Transverse colon (tissue), 4 donors: ENCODE measurements at regions not wholly inside any gene's neighbourhood (a gene's known extent, or its start where the extent isn't known, plus 50 kb on each side); places are given as distances from the start of the nearest gene placed in this dataset.

Experiments used
- DNase-seq: peaks from one replicate; pipeline ENCODE4 v3.0.0-alpha.2; 2019
- H3K27ac ChIP-seq, 4 donors: fragments of 200-600 bp; sonication (generic); 2 replicates each; pipeline ENCODE4 v1.5.1; 2016 to 2018; ENCODE audit warnings: inconsistent platforms in 4 of 4
- H3K27me3 ChIP-seq: fragments of 200-600 bp; sonication (generic); 2 replicates; pipeline ENCODE4 v1.5.1; 2017; ENCODE audit warnings: inconsistent platforms
- H3K36me3 ChIP-seq, 4 donors: fragments of 200-600 bp; sonication (generic); 2 replicates each; pipeline ENCODE4 v1.5.1; 2017 to 2019; ENCODE audit warnings: inconsistent platforms in 4 of 4
- H3K4me1 ChIP-seq, 4 donors: fragments of 200-600 bp; sonication (generic); 2 replicates each; pipeline ENCODE4 v1.5.1; 2017 to 2020; ENCODE audit warnings: inconsistent platforms in 4 of 4
- H3K4me3 ChIP-seq, 4 donors: fragments of 200-600 bp; sonication (generic); 1 replicate in 1 of 4; 2 replicates in 3 of 4; pipeline versions ENCODE4 v1.5.1 to v1.6.1; 2017 to 2019; ENCODE audit warnings: inconsistent platforms in 4 of 4
- H3K9me3 ChIP-seq, 2 donors: fragments of 200-600 bp; sonication (generic); 2 replicates each; pipeline ENCODE4 v1.5.1; 2017 to 2019; ENCODE audit warnings: inconsistent platforms in 2 of 2
- EP300 ChIP-seq: sonication (generic); formaldehyde crosslinking; IDR thresholded peaks from one replicate; pipeline ENCODE4 v1.6.1; 2017; ENCODE audit warnings: antibody characterized with exemption, low read depth
- POLR2A ChIP-seq: fragments of 450-650 bp; IDR thresholded peaks from one replicate; pipeline ENCODE4 v1.6.1; 2016; ENCODE audit warnings: antibody characterized with exemption, mild to moderate bottlenecking, moderate library complexity
- POLR2AphosphoS5 ChIP-seq, 3 donors: sonication (generic); formaldehyde crosslinking; IDR thresholded peaks; one replicate each; pipeline ENCODE4 v1.6.1; 2016; ENCODE audit warnings: antibody characterized with exemption in 3 of 3
- whole genome bisulfite sequencing, 2 donors: methylation state at CpG; one replicate each; pipeline ENCODE4 v1.1.5; 2018; ENCODE audit warnings: low coverage in 1 of 2; 5-methylcytosine and 5-hydroxymethylcytosine counted together
- in situ Hi-C, 4 donors: fragments of 200-750 bp; cut with MboI; loops; one replicate each; pipeline versions ENCODE4 v1.15.0 to v1.15.1; 2017; ENCODE audit warnings: low sequenced_read_pairs in 3 of 4, low pct_ligation_motif_present in 1 of 4, low pct_unique_long_range_greater_than_20kb in 1 of 4
- intact Hi-C: fragments of 100-400 bp; cut with DNase I; formaldehyde crosslinking; loops from one replicate; pipeline ENCODE4 v1.15.1; 2023; ENCODE audit warnings: low total_unique reads
- TF ChIP-seq, protein P1 (sequence below), 5 experiments: fragments of 200-600 bp in 3 of 5; fragments of 450-650 bp in 2 of 5; sonication (generic) in 3 of 5; IDR thresholded peaks; 1 replicate in 2 of 5; 2 replicates in 3 of 5; pipeline ENCODE4 v1.5.1; 2016 to 2017; ENCODE audit warnings: antibody characterized with exemption in 5 of 5, inconsistent platforms in 3 of 5, mild to moderate bottlenecking in 2 of 5, moderate library complexity in 1 of 5

DNA sequence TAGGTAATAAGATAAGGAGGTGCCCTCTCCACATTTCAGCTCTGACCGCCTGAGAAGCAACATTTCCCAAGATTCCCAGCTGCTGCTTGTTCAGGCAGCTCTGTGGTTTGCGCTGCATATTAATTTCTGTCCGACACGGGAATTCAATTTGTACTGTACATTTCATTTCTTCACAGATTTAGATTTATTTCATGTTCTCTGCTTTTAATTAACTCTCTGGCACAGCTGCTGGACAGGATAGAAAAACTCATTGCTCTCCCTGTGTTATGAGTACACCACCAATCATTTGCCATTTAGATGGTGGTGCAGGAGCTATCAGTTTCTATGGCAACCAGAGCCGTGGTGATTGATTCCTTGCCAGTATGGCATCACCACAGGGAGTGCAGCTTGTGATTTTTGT, 558.5 kb downstream of the DMRTA1 start:
- no peak overlapping the region for H3K27ac ChIP-seq
- DNase-seq: no peak
- H3K4me1 ChIP-seq: no peaks in the 10 kb centered on the region
- intact Hi-C loops: no loop called here
- TF ChIP-seq POLR2A (no peak), POLR2AphosphoS5 (IDR thresholded peaks at IDR 0.05) (no peak), EP300 (no peak)
- TF ChIP-seq, protein P1, sequence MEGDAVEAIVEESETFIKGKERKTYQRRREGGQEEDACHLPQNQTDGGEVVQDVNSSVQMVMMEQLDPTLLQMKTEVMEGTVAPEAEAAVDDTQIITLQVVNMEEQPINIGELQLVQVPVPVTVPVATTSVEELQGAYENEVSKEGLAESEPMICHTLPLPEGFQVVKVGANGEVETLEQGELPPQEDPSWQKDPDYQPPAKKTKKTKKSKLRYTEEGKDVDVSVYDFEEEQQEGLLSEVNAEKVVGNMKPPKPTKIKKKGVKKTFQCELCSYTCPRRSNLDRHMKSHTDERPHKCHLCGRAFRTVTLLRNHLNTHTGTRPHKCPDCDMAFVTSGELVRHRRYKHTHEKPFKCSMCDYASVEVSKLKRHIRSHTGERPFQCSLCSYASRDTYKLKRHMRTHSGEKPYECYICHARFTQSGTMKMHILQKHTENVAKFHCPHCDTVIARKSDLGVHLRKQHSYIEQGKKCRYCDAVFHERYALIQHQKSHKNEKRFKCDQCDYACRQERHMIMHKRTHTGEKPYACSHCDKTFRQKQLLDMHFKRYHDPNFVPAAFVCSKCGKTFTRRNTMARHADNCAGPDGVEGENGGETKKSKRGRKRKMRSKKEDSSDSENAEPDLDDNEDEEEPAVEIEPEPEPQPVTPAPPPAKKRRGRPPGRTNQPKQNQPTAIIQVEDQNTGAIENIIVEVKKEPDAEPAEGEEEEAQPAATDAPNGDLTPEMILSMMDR (IDR thresholded peaks at IDR 0.05): no peak
- H3K36me3 ChIP-seq: no peaks in the 10 kb centered on the region
- H3K9me3 ChIP-seq: no peaks in the 10 kb centered on the region
- 77% methylated on average over 5 of the region's 5 CpGs for WGBS, 2 donors
- H3K27me3 ChIP-seq: no peaks in the 10 kb centered on the region
- H3K4me3 ChIP-seq: no peak overlapping the region
- in situ Hi-C loops: no loop called here

DNA sequence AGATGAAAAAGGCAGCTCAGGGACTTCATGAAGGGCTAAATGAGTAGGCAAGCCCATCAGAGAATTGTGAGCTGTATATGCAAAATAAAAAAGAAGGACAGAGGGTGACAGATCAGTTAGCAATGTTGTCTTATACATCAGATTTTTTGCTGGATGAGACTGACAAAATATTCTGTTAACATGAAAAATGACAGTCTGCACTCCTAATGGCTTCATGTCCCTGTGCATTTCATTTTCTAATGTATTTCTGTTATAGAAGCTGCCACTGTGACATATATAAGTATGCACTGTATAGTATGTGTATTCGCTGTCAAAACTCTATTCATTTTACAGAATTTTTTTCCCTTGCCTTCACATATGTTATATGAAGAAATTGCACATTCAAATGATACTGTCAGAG, 559.5 kb downstream of the DMRTA1 start:
- Histone ChIP-seq H3K9me3 (no peaks in the 10 kb centered on the region), H3K4me1 (no peaks in the 10 kb centered on the region), H3K27me3 (no peaks in the 10 kb centered on the region), H3K4me3 (no peak overlapping the region), H3K27ac (no peak overlapping the region), H3K36me3 (no peaks in the 10 kb centered on the region)
- no peak for DNase-seq
- TF ChIP-seq, protein P1 (IDR thresholded peaks at IDR 0.05): no peak
- TF ChIP-seq POLR2AphosphoS5 (IDR thresholded peaks at IDR 0.05) (no peak), POLR2A (no peak), EP300 (no peak)
- intact Hi-C loops (no loop called here), in situ Hi-C loops (no loop called here)
- WGBS, 2 donors: 73 to 82% methylated on average over 1 of the region's 1 CpG

DNA sequence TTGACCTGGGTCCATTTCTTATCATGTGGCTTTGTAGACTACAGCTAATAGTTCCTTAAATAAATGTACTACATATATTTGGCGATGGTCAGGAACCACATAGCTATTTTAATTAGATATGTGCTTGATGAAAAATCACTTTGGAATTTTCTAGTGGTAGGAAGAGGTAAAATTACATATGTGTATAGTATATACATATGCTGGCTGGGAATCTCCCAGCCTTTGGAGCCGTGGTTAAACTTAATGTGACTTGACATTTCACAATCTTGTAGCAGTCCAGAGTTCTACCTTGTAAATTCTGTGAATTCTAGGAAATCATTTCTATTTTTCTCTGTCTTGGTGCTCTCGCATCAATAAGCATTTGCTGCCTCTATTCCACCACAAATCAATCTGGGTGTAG, 565.0 kb downstream of the DMRTA1 start:
- TF ChIP-seq, protein P1 (IDR thresholded peaks at IDR 0.05): no peak
- no peak for TF ChIP-seq POLR2AphosphoS5 (IDR thresholded peaks at IDR 0.05)
- TF ChIP-seq EP300: no peak
- TF ChIP-seq POLR2A: no peak
- H3K36me3 ChIP-seq: no peaks in the 10 kb centered on the region
- no peak for DNase-seq
- no peaks in the 10 kb centered on the region for H3K27me3 ChIP-seq
- intact Hi-C loops: no loop called here
- no peak overlapping the region for H3K4me3 ChIP-seq
- no peaks in the 10 kb centered on the region for H3K9me3 ChIP-seq
- in situ Hi-C loops: no loop called here
- 70 to 91% methylated on average over 3 of the region's 3 CpGs for WGBS, 2 donors
- no peaks in the 10 kb centered on the region for H3K4me1 ChIP-seq
- H3K27ac ChIP-seq: no peak overlapping the region

DNA sequence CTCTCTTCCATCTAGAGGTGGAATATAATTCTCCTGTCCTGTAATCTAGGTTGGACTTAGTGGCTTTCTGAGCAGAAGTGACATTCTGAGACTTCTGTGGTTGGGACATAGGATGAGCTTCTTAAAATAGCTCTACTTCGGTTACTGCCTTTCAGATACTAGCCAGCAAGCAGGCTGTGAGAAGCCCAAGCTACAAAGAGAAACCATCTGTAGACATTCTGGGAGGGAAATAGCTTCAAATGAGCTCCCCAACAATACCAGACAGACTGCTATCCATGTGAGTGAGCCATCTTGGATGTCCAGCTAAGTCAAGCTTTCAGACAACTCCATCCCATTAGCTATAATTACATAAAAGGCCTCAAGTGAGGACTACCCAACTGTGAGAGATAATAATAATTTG, 568.9 kb downstream of the DMRTA1 start:
- Histone ChIP-seq H3K27ac (no peak overlapping the region), H3K4me1 (no peaks in the 10 kb centered on the region), H3K9me3 (no peaks in the 10 kb centered on the region), H3K4me3 (no peak overlapping the region), H3K27me3 (no peaks in the 10 kb centered on the region), H3K36me3 (no peaks in the 10 kb centered on the region)
- no peak for TF ChIP-seq POLR2A
- TF ChIP-seq, protein P1 (IDR thresholded peaks at IDR 0.05): no peak
- TF ChIP-seq EP300: no peak
- no peak for TF ChIP-seq POLR2AphosphoS5 (IDR thresholded peaks at IDR 0.05)
- intact Hi-C loops: no loop called here
- in situ Hi-C loops: no loop called here
- no peak for DNase-seq
- 86 to 95% methylated on average over 1 of the region's 1 CpG for WGBS, 2 donors
